ENCODE measurements at regions not wholly inside any gene's neighbourhood (a gene's known extent, or its start where the extent isn't known, plus 50 kb on each side); places are given as distances from the start of the nearest gene placed in this dataset.
"Not testable (repeated sequence)": the region's sequence is repeated elsewhere in the genome, so short reads cannot be mapped to it uniquely, and the experiment has no call there.

GRCh38 chr6:74343804-74344203 is 647.8 kb downstream of the CD109 start:
- no peak for DNase-seq (ENCODE audit: low spot score)
- no peak overlapping the region for H3K27ac Mint-ChIP-seq (ENCODE audit: unreplicated experiment)

GRCh38 chr6:74343321-74343720 is 647.3 kb downstream of the CD109 start:
- not testable (repeated sequence) for H3K27ac Mint-ChIP-seq (ENCODE audit: unreplicated experiment); H3K4me1 Mint-ChIP-seq (ENCODE audit: low read depth); DNase-seq (ENCODE audit: low spot score); H3K4me3 Mint-ChIP-seq (ENCODE audit: unreplicated experiment); H3K9me3 Mint-ChIP-seq (ENCODE audit: low read depth); H3K36me3 Mint-ChIP-seq (ENCODE audit: low read depth); H3K27me3 Mint-ChIP-seq (ENCODE audit: low read depth)

More at GRCh38 chr6:74343804-74344203, 647.8 kb downstream of the CD109 start:
- peaks cover 5% of the 10 kb centered on the region for H3K4me1 Mint-ChIP-seq (ENCODE audit: low read depth)
- peaks cover 8% of the 10 kb centered on the region for H3K9me3 Mint-ChIP-seq (ENCODE audit: low read depth)
- peaks cover 1% of the 10 kb centered on the region for H3K36me3 Mint-ChIP-seq (ENCODE audit: low read depth)
- no peak overlapping the region for H3K4me3 Mint-ChIP-seq (ENCODE audit: unreplicated experiment)
- no peaks in the 10 kb centered on the region for H3K27me3 Mint-ChIP-seq (ENCODE audit: low read depth)
- TF ChIP-seq CTCF (IDR thresholded peaks at IDR 0.05) = peak; percentile 75

GRCh38 chr6:74334722-74335121 is 638.7 kb downstream of the CD109 start:
- Mint-ChIP-seq H3K27ac (ENCODE audit: unreplicated experiment) (no peak overlapping the region), H3K4me3 (ENCODE audit: unreplicated experiment) (no peak overlapping the region), H3K27me3 (ENCODE audit: low read depth) (no peaks in the 10 kb centered on the region), H3K4me1 (ENCODE audit: low read depth) (peaks cover 19% of the 10 kb centered on the region), H3K9me3 (ENCODE audit: low read depth) (peaks cover 6% of the 10 kb centered on the region), H3K36me3 (ENCODE audit: low read depth) (peaks cover 1% of the 10 kb centered on the region)
- no peak for TF ChIP-seq CTCF (IDR thresholded peaks at IDR 0.05)
- DNase-seq (ENCODE audit: low spot score) = no peak

GRCh38 chr6:74333406-74333805 is 637.4 kb downstream of the CD109 start:
- Mint-ChIP-seq H3K4me3 (ENCODE audit: unreplicated experiment) (peak overlapping the region; percentile 18), H3K4me1 (ENCODE audit: low read depth) (peaks cover 19% of the 10 kb centered on the region), H3K36me3 (ENCODE audit: low read depth) (no peaks in the 10 kb centered on the region), H3K27me3 (ENCODE audit: low read depth) (no peaks in the 10 kb centered on the region), H3K27ac (ENCODE audit: unreplicated experiment) (peak overlapping the region; percentile 89), H3K9me3 (ENCODE audit: low read depth) (no peaks in the 10 kb centered on the region)
- DNase-seq (ENCODE audit: low spot score) = no peak
- no peak for TF ChIP-seq CTCF (IDR thresholded peaks at IDR 0.05)

GRCh38 chr6:74320715-74321114 is 624.7 kb downstream of the CD109 start:
- H3K27ac Mint-ChIP-seq (ENCODE audit: unreplicated experiment) = no peak overlapping the region
- H3K9me3 Mint-ChIP-seq (ENCODE audit: low read depth) = peaks cover 8% of the 10 kb centered on the region
- no peaks in the 10 kb centered on the region for H3K36me3 Mint-ChIP-seq (ENCODE audit: low read depth)
- TF ChIP-seq CTCF (IDR thresholded peaks at IDR 0.05) = no peak
- H3K27me3 Mint-ChIP-seq (ENCODE audit: low read depth) = no peaks in the 10 kb centered on the region
- no peaks in the 10 kb centered on the region for H3K4me1 Mint-ChIP-seq (ENCODE audit: low read depth)
- no peak for DNase-seq (ENCODE audit: low spot score)
- H3K4me3 Mint-ChIP-seq (ENCODE audit: unreplicated experiment) = no peak overlapping the region

- TF ChIP-seq CTCF (IDR thresholded peaks at IDR 0.05) = no peak
- Mint-ChIP-seq H3K9me3 (ENCODE audit: low read depth) (peaks cover 8% of the 10 kb centered on the region), H3K4me1 (ENCODE audit: low read depth) (no peaks in the 10 kb centered on the region), H3K4me3 (ENCODE audit: unreplicated experiment) (no peak overlapping the region), H3K36me3 (ENCODE audit: low read depth) (no peaks in the 10 kb centered on the region), H3K27ac (ENCODE audit: unreplicated experiment) (no peak overlapping the region), H3K27me3 (ENCODE audit: low read depth) (no peaks in the 10 kb centered on the region)
- DNase-seq (ENCODE audit: low spot score) = no peak
Observed at GRCh38 chr6:74320074-74320473, 624.1 kb downstream of the CD109 start.

All from chondrocyte (in vitro differentiated cells).